ENCODE measurements at regions not wholly inside any gene's neighbourhood (a gene's known extent, or its start where the extent isn't known, plus 50 kb on each side); places are given as distances from the start of the nearest gene placed in this dataset.

- WGBS, 2 donors: 91 to 95% methylated on average over 2 of the region's 2 CpGs
These were observed 96.3 kb downstream of the TRIM29 start for GRCh38 chr11:120041625-120042024.

GRCh38 chr11:120040151-120040840 is 97.6 kb downstream of the TRIM29 start:
- H3K9me3 ChIP-seq: peaks cover 0 to 20% (median 0%) of the 10 kb centered on the region in 11 donors
- peaks cover 0 to 8% (median 2%) of the 10 kb centered on the region in 7 donors for H3K27me3 ChIP-seq
- DNase-seq: no peak
- no peaks in the 10 kb centered on the region for H3K4me1 ChIP-seq
- WGBS, 2 donors: 71 to 76% methylated on average over 6 of the region's 6 CpGs
- H3K4me3 ChIP-seq: no peak overlapping the region
- no peak overlapping the region for H3K27ac ChIP-seq
- intact Hi-C loops (cut with DNase I): no loop called here
- TF ChIP-seq CTCF (IDR thresholded peaks at IDR 0.05): no peak
- no peaks in the 10 kb centered on the region for H3K36me3 ChIP-seq
- ATAC-seq: no peak

More at GRCh38 chr11:120041625-120042024, 96.3 kb downstream of the TRIM29 start:
- peaks cover 0 to 20% (median 3%) of the 10 kb centered on the region in 11 donors for H3K9me3 ChIP-seq
- H3K4me1 ChIP-seq: no peaks in the 10 kb centered on the region
- H3K36me3 ChIP-seq: no peaks in the 10 kb centered on the region
- no peak for DNase-seq
- intact Hi-C loops (cut with DNase I): no loop called here
- peaks cover 0 to 8% (median 2%) of the 10 kb centered on the region in 7 donors for H3K27me3 ChIP-seq
- no peak overlapping the region for H3K27ac ChIP-seq
- no peak for TF ChIP-seq CTCF (IDR thresholded peaks at IDR 0.05)
- H3K4me3 ChIP-seq: no peak overlapping the region
- no peak for ATAC-seq

GRCh38 chr11:120039039-120039438 is 98.9 kb downstream of the TRIM29 start:
- H3K27ac ChIP-seq: no peak overlapping the region
- no peak for ATAC-seq
- intact Hi-C loops (cut with DNase I): no loop called here
- H3K4me3 ChIP-seq: no peak overlapping the region
- peaks cover 0 to 20% (median 0%) of the 10 kb centered on the region in 11 donors for H3K9me3 ChIP-seq
- H3K27me3 ChIP-seq: peaks cover 0 to 8% (median 0%) of the 10 kb centered on the region in 7 donors
- H3K36me3 ChIP-seq: no peaks in the 10 kb centered on the region
- TF ChIP-seq CTCF (IDR thresholded peaks at IDR 0.05): no peak
- no peaks in the 10 kb centered on the region for H3K4me1 ChIP-seq
- 78% methylated on average over 1 of the region's 1 CpG for WGBS, 2 donors
- DNase-seq: no peak

- TF ChIP-seq CTCF (IDR thresholded peaks at IDR 0.05): no peak
- ATAC-seq (no peak), DNase-seq (no peak)
- Histone ChIP-seq H3K9me3 (peaks cover 0 to 20% (median 0%) of the 10 kb centered on the region in 11 donors), H3K36me3 (no peaks in the 10 kb centered on the region), H3K27ac (no peak overlapping the region), H3K4me3 (no peak overlapping the region), H3K4me1 (peaks cover 0 to 5% (median 0%) of the 10 kb centered on the region in 9 donors), H3K27me3 (peaks cover 0 to 8% (median 0%) of the 10 kb centered on the region in 7 donors)
- intact Hi-C loops (cut with DNase I): no loop called here
- WGBS, 2 donors: 79 to 90% methylated on average over 3 of the region's 3 CpGs
These were observed 100.8 kb downstream of the TRIM29 start for GRCh38 chr11:120037111-120037510.

All from heart right ventricle (tissue), 16 donors.